GM03348 (cell line): ENCODE measurements at regions not wholly inside any gene's neighbourhood (a gene's known extent, or its start where the extent isn't known, plus 50 kb on each side); places are given as distances from the start of the nearest gene placed in this dataset.
"Not testable (repeated sequence)": the region's sequence is repeated elsewhere in the genome, so short reads cannot be mapped to it uniquely, and the experiment has no call there.

Experiments used
- DNase-seq: peaks from one replicate; pipeline ENCODE4 v3.0.0; 2012; ENCODE audit warnings: low spot score

DNA sequence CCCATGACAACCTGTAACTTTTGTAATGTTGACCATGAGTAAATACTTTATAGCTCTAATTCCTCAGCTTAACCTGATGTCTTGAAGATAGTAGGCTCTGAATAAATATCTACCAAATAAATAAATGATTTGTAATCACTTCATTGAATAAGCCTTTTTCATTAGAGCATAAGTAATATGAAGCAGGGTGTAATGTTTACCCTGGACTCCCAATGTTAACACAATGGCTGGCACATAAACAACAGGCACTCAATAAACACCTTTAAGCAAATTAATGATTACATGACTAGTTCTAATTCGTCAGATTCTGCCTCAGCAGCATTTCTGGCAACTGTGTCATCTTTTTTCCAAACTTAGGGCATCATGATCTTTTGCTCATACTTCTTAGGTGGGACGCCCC lies 396.3 kb downstream of the LIG4 start:
- no peak for DNase-seq

DNA sequence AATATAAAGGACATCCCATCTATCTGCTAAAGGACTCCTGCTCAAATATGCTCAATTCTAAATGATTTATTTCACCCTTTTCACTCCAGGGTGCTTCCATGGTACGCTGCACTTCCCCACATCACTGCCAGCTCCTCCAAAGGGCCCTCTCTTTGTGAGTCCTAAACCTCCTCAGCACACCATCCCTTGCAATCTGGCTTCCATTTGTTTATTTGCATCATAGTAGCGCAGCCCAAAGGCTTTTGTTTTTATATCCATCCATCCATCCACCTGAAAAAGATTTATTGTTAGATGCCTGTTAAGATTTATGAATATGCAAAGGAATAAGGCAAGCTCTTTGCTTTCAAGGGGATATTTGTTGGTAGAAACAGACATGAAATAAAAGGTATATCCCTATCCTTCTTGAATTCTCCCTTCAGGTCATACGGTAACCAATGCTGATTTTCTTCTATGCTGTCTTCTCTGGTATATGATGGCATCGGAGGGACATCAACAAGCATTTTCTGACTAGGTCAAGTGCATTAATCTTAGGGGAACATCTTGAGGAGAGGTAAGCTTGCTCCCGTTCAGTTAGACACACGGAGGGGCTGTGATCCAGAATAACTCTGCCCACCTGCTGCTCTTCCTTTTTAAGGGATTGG lies 397.6 kb downstream of the LIG4 start:
- no peak for DNase-seq

DNA sequence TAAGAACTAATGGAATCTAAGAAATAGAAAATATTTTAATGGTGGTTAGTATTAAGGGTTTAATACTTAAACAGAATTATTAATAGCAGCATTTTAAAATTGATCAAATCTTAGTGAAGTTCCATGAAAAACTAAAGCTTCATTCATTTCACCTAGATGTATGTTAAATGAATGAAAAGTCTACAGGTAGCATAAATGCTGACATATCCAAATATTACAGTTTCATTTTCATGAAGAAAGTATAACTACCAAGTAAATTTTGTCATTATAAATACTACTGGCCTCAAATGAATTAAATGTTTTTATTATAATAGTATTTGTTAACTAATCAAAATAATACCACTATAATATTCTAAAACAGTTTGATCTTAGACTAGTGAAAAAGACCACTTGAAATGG lies 403.3 kb downstream of the LIG4 start:
- no peak for DNase-seq

DNA sequence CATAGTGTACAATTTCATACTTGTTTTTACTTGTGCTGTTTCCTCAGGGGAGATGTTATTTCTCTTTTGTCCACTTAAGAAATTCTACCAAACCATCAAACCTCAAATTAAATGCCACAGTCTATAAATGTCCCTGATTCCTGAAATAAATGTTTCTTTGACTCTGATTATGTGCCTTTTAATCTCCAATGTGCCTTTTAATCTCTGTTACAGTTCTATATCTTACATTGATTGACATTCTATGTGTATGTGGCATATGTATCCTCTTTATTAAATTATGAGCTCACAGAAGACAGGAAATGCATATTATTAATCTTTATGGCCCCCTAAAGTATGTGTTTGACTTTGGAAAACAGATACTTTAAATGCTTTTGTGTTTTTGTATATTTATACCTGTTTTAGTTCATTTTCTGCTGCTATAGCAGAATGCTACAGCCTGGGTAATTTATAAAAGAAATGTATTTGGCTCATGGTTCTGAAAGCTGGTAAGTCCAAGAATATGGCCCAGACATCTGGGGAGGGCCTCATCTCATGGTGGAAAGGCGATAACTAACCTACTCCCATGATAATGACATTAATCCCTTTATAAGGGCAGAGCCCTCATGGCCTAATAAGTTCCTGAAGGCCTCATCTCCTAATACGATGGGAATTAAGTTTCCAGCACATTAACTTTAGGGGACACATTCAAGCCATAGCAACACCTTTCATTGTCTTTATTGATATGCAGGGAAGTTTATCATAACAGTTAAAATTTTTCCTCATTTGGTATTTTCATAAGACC lies 403.9 kb downstream of the LIG4 start:
- no peak for DNase-seq

DNA sequence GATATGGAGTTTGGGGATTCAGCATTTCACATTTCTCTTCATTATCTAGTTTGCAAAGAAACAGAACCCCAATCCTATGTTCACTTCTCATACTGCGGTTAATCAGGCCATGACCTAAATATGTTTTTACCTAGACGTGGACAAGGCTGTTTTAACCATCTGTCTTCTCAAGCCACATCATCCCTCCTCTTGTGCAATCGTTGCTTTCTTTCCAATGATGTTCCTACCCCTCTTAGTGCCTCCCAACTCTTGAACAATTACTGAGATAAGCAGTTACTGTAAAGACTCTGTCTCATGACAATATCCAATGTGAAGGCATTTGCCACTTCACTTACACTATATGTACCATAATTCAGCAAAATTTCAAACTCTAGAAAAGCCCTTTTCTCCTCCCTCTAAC lies 406.2 kb downstream of the LIG4 start:
- DNase-seq, result no peak

DNA sequence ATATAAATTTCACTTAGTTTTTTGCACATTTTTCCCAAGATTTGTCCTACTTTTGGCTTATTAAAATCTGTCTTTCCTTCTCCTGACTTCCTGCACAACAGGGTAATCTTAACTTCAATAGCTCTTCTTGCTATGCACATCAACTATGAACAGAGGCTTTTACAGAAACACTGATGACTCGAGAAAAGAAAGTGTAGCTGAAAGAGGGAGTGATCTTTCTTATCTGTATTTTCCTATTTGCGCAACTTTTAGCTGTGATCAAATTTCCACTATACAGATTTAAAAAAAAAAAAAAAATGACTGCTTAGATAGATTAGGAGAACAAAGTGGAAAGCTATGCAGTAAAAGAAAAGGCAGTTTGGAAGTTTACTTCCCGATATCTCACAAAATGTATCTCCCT lies 406.9 kb downstream of the LIG4 start:
- no peak for DNase-seq

DNA sequence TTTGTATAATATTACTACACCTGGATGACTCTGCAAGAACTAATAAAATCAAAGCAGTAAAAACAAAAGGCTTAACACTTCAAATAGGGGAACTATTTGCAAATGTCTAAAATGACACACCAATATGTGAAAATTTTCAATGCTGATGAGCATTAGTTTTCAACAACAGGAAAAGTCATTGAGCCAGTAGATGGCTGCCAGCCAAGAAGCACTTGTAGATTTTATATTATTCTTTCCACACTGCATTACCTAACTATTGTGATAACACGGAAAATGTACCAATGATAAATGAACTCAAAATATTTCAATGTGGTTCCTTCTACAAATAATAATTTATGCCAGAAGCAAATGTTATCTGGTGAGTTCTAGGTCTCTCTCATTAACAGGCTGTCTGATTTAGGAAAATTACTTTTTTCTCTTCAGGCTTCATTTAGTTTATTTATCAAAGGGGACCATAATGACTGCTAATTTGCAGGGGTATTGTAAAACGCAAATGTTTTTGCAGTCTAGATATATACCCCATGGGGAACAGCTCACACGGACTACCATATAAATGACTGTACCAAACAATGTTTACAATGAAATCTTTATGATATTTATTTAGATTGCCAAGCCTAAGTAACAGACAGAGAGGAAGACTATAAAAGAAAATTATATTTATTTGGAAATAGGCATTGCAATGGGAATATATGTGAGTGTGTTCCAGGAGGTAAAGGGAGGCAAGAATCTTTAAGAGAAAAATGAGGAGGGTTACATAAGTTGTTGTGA lies 407.8 kb downstream of the LIG4 start:
- no peak for DNase-seq

DNA sequence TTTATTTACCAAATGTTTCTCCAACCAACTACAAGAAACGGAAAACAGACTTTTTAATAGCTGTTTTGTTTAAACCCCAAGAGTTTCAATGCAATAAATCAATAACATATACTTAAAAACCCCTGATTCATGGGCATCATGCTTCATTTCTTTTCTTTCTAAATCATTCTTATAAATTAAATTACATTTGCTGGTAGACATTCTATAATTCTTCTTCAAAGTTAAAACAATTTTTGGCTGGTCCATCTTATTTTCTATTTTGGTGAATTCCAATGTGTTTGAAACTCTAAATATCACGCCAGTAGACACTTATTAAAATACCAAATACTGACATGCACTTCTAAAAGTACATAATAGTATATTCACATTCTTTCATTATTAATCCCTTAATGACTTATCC lies 408.6 kb downstream of the LIG4 start:
- no peak for DNase-seq

DNA sequence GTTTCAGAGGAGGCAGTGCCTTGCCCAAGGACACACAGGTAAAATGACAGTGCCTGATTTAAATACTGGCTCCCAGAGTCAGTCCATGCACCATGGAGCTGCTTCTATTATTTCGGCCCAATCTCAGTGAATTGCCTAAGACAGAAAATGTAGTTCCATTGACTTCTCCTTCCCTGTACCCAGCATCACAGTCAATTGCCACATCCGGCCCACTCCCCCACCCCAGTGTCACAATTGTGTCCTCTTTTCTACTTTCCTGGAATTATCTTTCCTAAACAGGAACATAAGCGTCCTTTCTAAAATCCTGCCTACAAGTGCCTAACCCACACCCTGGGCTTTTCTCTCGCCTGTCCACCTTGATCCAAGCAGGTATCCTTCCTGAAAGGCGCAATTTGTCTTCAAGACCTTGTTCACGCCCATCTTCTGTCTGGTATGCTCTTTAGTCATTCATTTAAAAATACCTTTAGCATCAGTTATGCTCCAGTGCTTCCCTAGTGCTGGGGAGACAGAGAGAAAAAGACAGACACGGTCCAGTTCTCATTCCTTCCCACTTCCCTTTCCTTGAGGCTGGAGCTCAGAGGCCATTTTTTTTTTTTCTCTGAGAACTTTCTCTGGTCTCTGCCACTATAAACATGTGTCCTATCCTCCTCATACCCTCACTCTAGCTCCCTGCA lies 411.4 kb downstream of the LIG4 start:
- DNase-seq, result no peak

DNA sequence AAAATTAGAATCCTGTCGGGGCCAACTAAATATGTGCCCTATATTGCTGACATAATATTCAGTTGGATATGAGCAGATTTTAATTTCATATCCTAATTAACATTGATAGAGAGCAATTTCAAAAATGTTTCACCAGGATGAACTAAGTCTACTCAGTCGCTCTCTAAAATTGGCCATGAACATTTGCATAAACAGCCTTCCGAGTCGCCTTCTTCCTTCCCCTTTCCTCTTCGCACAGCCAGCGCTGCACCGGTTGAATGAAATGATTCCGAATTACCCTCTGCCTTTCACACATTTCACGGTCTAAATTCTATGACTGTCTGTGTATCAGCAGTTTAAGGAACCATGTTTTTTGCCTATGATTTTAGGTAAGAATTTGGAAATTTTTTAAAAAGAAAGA lies 413.7 kb downstream of the LIG4 start:
- no peak for DNase-seq

DNA sequence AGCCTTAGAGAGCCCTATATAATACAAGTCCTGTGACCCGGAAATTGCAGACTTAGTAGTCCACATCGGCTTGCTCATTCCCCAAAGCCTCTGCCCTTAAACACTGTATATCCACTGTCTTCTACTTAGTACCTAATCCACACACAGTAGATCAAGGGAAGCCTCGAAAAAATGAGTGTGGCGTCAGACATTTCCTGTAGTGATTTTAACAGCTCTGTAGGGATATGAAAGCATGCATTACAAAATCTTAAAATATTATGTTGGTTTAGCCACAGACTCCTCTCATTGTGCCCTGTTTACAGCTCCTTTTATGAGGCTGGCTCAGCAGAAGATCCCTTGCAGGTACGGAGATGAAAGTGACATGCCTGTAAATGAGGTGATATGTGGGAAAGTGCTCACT lies 416.3 kb downstream of the LIG4 start:
- no peak for DNase-seq

DNA sequence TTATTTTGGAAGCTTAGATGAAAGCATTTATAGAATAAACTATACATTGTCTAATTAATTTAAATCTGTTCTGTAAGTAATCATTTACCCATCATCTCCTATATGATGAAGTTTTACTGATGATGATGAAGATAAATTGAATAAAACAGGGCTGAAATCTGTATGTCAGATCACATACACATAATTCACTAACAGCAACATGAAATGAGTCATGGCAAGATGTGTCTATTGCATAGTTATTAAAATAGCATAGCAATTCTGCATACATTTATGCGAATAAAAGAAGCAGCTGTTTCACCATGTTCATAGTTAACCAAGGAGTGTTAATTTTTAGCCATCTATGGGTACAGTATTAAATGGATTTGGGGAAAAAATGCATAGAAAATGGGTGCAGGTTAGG lies 424.9 kb downstream of the LIG4 start:
- DNase-seq, result no peak

DNA sequence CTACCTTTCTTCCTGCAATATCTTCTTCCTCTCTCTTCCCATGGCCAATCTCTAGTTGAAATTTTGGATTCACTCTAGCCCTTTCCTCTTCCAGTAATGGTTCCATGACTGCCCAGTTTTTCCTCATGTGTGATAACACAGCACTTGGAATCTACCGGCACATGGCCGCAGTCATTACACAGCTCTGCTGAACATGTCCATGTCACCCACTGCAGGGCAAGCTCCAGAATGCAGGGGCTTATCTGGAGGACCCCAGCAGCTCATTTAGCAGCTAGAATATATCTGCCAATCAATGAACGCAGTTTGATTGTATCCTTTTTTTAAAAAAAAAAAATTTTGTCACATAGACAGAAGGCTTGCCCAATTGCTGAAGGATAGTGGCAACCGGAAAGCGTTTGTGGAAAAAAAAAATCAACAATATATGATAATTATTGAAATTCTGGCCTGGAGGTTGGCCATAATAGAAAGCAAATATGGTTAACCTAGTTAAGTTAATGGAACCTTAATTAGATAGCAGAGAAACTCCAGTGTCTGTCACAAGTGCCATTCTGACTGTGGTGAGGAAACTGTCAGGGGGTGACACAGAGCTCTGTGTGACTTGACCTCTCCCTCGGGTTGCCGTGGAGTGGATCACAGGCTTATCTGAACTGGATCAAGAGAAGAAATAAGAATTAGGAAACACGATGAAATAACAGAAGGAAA lies 426.7 kb downstream of the LIG4 start:
- DNase-seq, result no peak

DNA sequence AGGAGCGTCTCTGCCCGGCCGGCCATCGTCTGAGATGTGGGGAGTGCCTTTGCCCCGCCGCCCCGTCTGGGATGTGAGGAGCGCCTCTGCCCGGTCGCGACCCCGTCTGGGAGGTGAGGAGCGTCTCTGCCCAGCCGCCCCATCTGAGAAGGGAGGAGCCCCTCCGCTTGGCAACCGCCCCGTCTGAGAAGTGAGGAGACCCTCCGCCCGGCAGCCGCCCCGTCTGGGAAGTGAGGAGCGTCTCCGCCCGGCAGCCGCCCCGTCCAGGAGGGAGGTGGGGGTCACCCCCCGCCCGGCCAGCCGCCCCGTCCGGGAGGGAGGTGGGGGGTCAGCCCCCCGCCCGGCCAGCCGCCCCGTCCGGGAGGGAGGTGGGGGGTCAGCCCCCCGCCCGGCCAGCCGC lies 432.7 kb downstream of the LIG4 start:
- DNase-seq, result not testable (repeated sequence)

DNA sequence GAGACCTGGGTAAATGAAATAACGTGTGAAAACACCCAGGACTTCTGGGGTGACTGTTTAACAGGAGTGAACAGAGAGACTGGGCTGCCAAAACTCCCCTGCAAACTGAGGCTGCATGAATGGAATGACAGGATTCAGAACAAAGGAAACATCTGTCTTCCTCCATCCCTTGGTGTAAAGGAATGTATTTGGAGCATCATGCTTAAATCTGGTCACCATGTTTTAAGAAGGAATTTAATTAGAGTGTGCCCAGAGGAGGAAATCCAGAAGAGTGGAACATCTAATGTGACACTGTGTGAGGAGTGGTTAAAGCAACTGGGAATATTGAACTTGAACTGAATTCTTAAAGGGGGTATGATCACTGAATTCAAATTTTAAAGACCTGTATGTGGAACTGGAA lies 437.2 kb downstream of the LIG4 start:
- no peak for DNase-seq

DNA sequence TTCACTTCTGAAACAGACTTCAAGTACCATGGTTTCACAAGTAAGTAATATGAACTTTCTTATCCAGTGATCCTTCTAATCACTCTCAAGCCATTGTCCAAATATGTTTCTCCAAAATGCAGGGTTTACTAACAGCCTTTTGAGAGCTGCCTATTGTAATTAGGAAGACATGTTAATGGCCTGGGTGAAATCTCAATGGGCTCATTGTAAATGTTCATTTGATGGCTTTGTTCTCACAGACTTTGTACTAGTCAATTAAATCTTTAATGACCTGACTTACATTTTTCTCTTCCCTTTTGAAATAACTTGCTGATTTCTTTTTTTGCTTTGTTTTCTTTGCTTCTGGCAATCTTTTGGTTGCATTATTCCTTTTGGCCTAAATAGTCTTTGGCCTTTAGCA lies 444.8 kb downstream of the LIG4 start:
- DNase-seq, result no peak

DNA sequence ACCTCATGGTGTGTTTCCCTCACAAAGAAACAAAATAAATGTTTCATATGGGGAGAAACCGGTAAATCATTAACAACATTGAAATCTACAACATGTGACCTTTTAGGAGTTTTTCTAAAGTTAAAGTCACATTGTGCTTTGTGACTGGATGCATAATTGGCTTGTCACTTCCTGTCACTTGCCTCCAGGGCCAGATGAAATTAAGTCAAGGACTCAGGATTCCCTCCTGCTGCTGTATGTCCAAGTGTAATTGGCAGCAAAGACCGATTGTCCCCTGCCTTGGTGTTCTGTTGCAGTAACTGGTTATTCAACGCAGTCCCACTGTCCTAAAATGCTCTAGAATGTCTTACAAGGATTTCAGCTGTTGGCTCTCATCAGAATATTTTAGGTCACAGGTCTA lies 448.2 kb downstream of the LIG4 start:
- DNase-seq, result no peak

DNA sequence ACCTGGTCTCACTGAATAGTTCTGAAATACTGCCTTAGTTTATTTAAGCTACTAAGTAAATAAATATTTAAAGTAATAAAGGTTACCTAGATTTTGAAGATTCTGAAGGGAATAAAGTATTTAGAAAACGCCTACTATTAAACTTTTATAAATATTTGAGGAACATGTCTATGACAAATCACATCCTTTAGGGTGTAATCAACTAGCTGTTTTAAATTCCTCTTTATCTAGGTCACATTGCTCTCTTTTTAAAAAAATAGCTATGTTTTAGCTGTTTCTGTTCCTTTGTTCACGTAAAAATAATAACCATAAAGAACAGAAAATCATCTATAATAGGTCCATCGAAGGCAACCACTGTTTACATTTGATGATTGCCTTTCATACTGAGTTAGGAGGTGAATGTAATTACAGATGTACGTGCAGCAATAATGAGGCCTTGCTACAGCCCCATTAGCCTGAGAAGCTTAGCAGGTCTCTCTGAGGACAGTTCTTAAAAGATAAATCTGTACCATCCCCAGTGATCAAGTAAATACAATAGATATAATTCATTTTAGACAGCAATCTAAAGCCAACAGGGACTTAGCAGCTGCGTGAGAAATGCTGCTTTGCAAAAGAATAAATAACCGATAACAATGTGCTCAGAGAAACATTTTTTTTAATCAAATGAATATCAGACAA lies 449.5 kb downstream of the LIG4 start:
- DNase-seq, result no peak

DNA sequence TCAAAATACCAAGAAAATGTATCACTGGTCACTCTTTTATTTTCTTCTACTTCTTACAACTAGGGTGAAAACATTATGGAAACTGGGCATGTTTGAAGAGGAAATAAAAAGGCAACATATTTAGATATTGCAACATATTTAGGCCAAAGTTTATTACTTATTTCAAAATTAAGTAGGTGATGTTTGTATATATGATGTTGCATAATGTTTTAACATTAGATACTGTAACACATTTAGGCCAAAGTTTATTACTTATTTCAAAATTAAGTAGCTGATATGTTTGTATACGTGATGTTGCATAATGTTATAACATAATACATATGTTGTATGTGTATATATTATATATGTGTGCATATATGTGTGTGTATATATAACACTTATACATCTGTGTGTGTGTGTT lies 451.3 kb downstream of the LIG4 start:
- DNase-seq, result no peak

DNA sequence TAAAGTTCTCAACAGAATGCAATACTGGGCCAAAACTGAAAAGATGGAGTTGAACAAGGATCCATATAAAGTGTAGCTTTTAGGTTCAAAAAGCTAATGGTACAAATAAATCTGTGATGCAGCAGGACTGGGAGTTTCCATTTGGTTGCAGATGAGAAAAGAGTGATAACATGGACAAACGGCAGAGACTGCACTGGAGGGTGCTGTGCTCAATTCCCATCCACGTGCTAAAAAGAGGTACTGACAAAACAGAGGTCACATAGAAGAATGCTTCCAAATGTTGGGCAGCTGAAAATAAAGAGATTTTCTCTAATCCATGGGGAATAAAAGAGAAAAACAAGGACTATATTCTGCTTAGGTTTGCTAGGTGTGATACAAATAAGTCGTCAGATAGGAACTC lies 461.6 kb downstream of the LIG4 start:
- DNase-seq, result no peak

DNA sequence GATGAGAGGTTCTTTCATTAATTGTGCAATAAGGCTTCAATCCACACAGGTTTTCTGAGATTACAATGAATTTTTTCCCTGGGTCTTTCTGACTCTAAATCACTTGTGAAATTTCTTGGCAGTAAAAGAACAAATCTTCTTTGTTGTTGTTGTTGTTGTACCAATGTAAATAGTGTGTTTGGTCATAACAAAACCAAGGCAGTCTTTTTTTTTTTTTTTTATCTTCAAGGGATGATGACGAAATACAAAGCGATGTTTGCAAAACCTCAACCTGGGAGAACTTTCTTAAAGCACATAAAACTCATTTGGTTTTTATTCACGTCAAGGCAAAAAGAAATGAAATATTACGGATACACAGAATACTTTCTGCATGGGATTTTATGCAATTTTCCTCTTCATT lies 462.0 kb downstream of the LIG4 start:
- DNase-seq, result no peak

DNA sequence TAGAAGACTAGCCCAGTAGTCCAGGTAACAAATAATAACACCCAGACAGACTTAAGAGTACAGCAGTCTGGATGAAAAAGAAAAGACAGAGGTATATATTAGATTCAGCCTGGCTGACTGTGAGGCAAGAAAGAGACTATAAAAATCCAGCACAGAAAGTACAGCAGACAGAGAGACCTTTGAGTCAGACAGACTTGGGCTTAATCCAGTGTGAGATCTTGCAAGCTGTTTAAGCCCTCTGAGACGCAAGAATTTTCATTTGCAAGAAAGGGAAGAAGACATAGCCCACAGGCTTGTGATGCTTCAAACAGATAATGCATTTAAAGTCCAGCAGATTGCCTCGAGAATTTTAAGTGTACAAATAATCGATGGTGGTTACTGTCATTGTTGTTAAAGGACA lies 471.4 kb downstream of the LIG4 start:
- no peak for DNase-seq
